Limb (tissue), 2 donors: ENCODE measurements at regions not wholly inside any gene's neighbourhood (a gene's known extent, or its start where the extent isn't known, plus 50 kb on each side); places are given as distances from the start of the nearest gene placed in this dataset.
"Not testable (repeated sequence)": the region's sequence is repeated elsewhere in the genome, so short reads cannot be mapped to it uniquely, and the experiment has no call there.

Experiments used
- DNase-seq, 2 donors: peaks; one replicate each; pipeline ENCODE4 v3.0.0-alpha.2; 2016; ENCODE audit errors: extremely low spot score in 2 of 2

DNA sequence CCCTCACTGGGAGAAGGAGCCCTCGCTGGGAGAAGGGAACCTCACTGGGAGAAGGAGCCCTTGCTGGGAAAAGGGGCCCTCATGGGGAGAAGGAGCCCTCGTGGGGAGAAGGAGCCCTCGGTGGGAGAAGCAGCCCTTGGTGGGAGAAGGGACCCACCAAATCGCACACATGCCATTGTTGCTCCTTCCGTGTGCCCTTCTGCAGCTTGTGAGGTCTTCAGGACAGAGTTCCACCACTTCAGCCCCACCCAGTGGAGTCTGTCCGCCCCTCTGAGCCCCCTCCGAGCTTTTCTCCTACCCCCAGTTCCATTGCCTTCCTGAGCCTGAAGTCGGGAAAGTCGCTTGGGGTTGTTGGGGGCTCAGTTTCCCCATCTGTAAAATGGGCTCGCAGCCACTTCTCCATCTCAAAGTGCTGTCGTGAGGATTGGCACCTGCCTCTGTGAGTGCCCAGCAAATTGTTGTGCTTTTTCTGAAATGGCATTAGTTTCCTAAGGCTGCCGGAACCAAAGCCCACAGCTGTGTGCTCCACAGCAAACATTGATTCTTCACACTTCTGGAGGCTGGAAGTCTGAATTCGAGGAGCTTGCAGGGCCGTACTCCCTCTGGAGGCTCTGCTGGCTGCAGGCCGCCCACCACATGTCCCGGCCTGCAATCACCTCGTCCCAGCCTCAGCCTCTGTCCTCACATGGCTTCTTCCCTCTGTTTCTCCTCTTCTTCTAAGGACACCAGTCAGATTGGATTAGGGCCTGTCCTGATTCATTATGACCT is 124.7 kb upstream of the PMEPA1 start:
- no peak for DNase-seq

DNA sequence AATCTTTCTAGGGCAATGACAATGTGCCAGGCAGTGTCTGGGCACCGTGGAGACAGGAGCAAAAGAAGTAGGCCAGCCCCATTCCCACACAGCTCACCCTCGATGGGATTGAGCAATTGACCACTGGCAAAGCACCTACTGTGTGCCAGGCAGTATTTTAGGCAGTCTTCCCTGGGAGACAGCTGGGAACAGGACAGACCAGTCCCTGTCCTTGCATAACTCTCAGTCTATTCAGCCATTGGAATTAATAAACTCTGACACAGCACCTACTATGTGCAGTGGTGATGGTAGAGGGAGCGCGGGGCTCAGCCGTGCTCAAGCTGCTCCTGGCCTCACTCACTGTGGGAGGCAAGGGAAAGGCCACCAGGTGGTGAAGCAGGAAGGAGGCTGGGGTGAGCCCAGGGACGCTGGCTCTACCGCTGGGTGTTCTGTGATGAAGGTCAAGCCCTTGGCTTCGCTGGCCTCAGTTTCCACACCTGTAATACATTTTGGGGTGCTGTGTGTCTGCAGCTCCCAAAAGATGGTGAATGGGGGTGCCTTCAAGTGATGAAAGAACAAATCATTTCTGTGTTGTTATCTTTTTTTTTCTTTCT is 122.3 kb upstream of the PMEPA1 start:
- no peak for DNase-seq

GRCh38 chr20:57831326-57831992 is 121.6 kb upstream of the PMEPA1 start:
- peak in 1 of 2 donors; percentile 27 for DNase-seq

DNA sequence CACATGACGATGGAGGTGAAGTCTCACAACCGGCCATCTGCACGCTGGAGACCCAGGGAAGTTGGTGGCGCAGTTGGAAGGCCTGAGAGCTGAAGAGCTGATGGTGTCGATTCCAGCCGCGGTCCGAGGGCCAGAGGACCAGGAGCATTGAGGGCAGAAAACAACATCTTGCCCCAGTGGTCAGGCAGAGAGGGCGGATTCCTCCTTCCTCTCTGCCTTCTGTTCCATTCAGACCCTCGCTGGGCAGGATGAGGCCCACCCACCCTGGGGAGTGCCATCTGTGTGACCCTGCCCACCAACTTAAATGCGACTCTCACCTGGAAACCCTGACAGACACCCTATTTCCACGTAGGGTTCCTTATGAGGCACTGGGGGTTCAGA is 120.7 kb upstream of the PMEPA1 start:
- no peak for DNase-seq

GRCh38 chr20:57829805-57830514 is 120.1 kb upstream of the PMEPA1 start:
- DNase-seq = no peak

GRCh38 chr20:57829336-57829735 is 119.5 kb upstream of the PMEPA1 start:
- DNase-seq = no peak

- DNase-seq = no peak
These were observed 118.9 kb upstream of the PMEPA1 start for GRCh38 chr20:57828696-57829095.

- no peak for DNase-seq
These were observed 117.0 kb upstream of the PMEPA1 start for GRCh38 chr20:57826666-57827287.

DNA sequence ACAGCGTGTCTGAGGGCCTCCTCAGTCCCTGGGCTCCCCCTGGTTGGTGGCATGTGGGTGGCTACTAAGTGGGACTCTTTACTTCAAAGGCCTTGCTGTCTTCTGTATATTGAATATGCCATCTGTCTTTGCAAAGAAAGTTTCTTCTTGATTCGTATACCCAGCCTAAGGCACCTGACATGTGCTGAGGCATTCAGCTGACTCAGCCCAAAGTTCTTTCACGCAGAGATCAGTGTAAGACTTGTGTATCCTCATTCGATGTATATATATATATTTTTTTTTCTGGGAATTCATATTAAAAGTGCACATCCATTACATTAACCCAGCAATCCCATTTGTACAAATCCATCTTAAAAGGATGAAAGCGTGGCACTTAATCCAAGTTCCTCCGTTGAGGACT is 115.1 kb upstream of the PMEPA1 start:
- DNase-seq = no peak

DNA sequence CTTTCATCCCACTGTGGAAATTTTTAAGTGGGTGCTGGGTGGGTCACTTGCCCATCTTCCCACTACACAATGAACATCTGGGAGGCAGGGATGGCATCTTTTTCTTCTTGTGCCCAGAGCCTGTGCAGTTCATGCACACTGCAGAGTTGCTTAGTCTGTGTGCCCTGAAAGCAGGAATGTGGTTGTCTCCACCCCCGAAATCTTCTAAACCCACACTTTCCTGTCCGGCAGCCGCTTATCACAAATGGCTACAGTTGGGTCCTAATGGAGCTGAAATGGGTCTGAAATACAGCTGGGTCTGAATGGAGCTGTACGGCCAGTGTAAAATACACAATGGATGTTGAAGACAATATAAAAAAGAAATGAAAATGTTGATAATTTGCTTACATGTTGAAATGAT is 112.1 kb upstream of the PMEPA1 start:
- DNase-seq = no peak

DNA sequence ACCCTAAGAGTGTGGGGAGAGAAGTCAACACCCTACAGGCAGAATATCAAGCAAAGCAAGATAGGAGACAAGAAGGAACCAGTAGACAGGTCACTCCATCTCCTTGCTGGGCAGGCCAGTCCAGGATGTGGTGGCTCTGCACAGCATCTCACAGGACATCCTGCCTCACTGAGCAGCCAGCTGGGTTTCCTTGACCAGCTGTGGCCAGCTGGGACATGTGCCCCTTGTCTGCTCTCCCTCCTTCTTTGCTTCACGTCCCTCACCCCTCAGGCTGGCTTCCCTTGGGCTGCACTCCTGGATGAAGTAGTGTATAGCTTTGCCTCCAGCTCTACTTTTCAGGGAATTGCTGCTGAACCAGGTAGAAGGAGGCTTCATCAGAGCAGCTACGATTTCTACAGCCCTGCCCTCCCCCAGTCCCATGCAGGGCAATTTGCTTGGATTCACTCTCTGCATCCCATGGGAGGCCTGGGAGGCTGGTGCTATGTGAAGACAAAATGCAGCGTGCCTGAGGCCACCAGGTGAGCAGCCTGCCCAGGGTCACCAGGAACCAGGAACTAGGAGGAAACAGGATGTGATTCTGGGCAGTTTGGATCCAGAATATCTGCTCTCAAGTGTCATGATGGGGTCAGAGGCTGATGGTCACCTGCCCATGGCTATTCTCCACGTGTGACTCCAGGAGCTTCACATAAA is 110.0 kb upstream of the PMEPA1 start:
- DNase-seq = no peak

DNA sequence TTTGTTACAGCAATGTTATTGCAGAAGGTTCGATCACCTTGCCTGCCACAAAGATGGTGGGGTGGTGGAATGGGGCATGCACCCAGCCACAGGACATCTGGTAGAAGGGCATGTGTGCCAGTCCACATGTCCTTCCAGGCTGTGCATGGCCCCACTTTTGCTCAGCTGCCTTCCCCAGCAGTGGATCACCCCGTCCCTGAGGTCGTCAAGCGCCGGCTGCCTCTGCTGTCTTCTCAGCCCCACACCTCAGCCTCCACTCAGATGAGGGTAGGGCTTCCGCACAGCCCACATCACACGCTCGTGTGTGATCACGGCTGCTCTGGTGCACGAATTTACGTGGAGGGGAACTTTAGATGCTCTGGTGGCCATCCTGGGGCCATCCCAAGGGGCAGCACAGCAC is 109.5 kb upstream of the PMEPA1 start:
- no peak for DNase-seq

DNA sequence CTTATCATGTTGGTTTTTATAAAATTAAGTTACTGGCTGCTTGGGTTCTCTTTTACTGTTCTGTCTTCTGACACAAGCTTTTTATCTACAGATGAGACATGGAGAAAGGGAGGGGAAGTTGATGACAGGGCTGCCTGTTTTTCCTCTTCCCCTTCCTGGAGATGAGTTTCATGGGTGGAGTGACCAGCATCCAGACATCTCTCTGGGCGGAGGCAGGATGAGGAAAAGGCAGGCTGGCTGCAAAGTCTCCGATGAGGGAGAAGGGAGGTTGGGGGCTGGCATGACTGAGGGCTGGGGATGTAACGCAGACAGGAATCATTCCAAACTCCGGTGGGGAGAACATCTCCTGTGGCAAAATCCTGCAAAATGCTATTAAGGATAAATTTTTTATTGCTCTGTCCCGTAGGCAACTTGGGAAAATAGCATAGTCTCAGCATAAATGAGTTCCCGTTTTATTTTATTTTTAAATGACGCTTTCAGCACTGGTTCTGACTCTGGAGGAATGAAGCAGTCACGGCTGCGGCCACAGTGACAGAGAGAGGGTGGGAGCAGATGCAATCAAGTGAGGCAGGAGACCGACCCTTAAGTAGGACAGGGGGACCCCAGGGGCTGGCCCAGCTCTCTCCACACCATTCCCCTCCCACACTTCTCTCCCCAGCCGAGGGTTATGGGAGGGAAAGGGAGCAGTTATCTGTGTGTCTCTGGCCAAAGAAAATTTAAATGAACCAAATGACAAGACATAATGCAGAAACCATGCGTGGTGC is 108.8 kb upstream of the PMEPA1 start:
- DNase-seq = no peak

- DNase-seq = no peak
These were observed 105.6 kb upstream of the PMEPA1 start for GRCh38 chr20:57815405-57815804.

DNA sequence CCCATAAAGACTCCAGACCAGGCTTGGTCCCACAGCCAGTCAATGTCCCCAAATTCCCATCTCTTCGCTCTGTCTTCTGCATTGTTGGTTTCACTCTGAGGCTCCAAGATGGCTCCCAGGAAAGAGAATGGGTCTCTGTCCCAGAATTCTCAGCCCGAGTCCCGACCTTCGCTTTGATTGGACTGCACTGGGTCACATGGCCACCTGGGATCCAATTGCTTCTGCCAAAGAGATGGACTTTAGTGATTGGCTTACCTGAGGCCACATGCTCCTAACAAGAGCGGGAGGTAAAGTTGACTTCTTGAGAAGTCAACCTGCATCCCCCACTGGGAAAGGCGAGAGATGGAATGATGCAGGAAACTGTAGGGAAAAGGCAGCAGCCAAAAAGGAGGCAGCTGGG is 104.7 kb upstream of the PMEPA1 start:
- DNase-seq = no peak

DNA sequence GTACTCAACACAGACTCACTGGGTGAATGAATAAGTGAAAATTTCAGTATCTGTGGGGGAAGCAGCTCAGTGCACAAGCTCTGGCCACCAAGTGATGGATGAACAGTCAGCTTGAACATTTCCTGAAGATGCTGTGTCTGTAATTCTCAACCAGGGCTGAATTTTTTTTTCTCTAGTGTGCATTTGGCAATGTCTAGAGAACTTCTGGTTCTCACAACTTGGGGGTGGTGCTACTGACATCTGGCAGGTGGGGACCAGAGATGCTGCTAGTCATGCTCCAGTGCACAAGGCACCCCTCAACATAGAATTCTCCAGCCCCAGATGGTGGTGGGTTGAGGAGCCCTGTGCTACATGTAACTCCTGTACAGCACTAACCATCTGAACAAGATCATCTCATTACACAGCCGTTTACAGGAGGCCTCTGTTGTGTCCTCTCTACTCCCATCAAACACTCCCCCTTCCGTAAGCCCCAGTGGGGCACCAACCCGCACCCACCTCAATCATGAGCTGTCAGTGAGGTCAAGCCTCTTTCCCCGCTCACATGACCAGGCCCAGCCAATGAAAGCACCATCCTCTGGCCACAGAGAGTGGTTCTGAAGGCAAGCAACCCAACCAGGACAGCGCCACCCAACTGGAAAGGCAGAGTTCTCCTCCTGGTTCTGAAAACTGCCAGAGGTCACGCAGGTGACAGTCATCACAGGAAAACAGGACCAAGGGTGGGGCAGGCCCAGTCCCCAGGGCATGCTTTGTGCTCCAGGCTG is 103.9 kb upstream of the PMEPA1 start:
- DNase-seq = no peak

GRCh38 chr20:57812632-57813031 is 102.8 kb upstream of the PMEPA1 start:
- DNase-seq = not testable (repeated sequence)

GRCh38 chr20:57811374-57812020 is 101.7 kb upstream of the PMEPA1 start:
- peak in 1 of 2 donors; percentile 59 for DNase-seq
